Activated naive CD4-positive, alpha-beta T cell treated with anti-CD3 and anti-CD28 coated beads, Interleukin-2, amount 50 U/mL, for 16 hours (primary cell): ENCODE measurements at regions not wholly inside any gene's neighbourhood (a gene's known extent, or its start where the extent isn't known, plus 50 kb on each side); places are given as distances from the start of the nearest gene placed in this dataset.

ENCODE experiments used
- DNase-seq: peaks from one replicate; pipeline ENCODE4 v3.0.0-alpha.2; 2020

DNA sequence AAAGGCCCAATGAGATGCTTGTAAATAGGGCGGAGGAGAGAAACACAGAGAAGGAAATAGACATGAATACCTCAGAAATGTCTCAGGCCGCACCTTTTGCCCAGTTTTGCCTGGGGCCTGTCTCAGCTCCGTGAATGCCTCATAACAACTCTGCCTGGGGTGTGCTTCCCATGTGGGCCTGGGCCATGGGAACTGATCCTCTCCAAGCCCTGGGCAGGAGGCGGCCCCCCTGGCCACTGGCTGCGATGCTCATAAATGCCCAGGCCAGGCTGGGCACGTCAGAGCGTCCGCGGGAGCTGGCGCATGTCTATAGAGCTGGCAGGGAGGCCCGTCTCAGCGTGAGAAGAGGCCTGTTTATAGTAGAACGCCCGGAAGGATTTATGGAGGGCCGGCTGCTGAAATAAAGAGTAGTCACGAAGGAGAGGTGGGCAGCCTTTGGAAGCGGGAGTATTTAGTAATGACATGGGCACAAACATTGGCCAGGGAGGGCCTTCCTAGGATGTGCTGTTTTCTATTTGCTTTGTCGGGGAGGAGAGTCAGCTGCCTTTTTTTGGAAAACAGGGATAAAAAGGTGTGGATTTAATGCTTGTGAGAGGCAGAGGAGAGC, 85.9 kb upstream of the IGF1R start:
- DNase-seq, result no peak

DNA sequence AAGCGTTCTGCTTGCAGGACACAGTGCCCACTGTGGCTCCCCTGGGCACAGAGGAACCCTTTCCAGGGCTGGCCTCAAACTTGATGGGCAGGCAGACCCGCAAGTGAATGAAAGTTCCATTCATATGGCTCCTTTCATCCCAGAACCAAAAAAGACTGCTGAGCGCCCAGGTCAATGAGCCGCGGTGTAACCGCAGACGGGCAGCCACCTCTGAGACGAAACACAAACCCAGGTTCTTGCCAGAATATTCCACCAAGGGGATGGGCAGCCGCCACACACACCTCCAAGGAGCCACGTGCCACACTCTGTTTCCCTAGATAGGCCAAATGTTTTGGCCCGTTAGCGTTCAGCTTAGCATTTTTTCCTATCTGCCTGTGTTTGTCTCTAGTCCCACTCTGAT, 82.8 kb upstream of the IGF1R start:
- DNase-seq, result no peak

DNA sequence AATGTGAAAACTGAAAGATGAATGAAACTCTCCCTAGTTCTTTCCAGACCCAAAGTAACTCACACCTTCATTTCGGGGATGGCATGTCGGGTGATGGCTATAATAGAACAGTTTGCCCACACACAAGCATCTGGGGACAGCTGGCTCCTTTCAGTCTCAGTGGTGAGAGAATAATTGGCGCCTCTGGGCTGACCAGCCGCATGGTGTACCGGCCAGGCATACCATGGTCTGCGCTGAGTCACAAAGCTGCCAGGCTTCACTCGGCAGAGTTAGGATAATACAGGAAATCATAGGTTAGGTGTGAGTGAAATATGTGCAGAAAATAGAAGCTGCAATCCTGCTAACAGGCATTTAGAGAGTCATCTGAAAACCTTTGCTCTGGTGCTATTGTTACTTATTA, 80.4 kb upstream of the IGF1R start:
- DNase-seq, result no peak

DNA sequence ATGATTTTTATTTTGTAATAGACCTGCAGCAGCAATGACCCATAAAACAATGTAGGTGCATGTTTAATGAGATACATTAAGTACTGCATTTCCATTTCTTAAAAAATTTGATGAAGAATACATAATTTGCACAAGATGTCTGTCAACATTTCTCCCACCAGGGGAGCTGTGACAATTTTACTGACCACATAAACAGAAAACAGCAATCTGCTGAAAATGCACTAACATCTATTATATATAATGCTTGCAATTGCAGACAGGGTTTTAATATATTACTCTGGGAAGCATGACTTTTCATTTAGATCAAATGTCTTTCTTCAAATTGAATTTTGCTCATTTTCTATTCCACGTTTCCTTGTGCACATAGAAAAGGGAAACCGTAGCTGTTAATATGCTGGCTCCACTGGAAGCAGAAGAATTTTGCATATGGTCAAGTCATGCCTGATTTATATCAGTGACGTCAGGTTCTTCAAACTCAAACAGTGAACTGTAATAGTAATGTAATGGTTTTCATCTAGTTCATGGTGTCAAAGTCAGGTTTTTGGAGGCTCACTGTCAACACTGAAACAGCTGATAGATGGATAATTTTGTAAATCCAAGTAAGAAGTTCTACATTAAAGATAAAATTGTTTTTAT, 79.8 kb upstream of the IGF1R start:
- no peak for DNase-seq

DNA sequence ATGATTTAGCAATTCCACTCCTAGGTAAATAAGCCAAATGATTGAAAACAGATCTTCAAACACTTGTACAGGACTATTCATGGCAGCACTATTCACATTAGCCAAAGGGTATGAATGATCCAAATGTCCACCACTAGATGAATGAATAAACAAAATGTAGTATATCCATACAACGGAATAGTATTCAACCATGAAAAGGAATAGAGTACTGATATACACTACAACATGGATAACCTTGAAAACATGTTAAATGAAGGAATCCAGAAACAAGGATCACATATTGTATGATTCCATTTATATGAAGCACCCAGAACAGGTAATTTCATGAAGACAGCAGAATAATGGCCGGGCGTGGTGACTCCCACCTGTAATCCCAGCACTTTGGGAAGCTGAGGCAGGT, 78.2 kb upstream of the IGF1R start:
- no peak for DNase-seq

DNA sequence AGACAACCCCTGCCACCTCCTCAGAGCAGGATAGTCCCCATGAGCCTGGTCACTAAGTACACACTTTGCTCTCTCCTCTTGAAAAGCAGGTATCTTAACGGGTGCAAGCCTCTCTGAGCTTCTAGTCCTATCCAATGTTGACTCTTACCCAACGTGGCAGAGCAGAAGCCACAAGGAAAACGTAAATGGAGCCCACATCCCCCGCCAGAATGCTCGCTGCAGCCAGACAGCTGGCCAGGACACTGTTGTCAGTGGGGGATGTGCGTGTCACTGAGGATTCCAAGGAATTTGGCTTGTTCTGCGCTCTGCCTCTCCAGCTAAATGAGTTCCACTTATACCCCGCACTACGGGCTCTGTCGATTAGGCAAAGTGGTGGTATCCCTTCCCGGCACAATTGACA, 67.8 kb upstream of the IGF1R start:
- DNase-seq, result no peak

DNA sequence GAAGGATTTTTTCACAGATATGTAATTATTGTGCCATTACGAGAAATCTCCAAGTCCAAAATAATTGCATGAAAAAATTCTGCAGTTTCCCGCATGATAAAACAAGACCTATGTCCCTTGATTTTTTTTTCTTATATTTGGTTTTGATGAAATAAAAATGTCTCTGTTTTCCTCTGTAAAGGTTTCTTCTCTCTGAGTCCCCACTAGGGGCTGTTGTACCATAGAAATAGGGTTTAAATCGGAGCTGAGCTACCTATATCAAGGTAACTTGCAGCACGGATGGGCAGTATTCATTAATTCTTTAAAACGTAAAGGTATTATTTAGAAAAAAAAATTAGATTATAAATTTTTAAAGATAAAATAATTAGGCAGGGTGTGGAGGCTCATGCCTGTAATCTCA, 66.6 kb upstream of the IGF1R start:
- no peak for DNase-seq

DNA sequence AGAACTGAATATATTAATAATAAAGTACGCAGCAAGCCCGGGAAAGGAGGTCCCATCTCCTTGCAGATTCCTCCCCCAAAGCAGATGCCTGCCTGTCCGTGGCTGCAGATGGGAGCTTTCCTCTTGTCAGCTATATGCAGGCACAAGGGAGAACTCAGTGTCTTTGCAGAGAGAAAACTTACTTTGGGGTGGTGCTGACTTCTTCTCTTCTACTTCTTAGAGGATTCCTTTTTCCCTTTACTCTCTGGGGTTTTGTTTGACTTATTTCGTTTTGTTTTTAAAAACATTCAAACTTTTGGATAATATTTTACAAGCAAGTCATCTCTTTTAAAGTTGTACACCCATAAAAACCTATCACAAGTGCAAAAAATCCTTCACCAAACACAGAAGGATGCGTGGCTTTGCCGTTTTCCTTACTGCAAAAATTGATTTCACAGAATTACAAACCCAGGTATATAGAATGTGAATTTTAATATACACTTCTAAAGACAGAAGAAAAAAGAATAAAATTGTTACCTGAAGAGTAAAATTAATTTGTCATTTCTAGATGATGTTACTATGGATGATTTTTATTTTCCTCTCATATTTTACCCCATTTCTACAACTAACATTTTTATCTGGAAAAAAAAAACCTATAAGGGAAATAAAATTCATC, 65.3 kb upstream of the IGF1R start:
- DNase-seq, result no peak

DNA sequence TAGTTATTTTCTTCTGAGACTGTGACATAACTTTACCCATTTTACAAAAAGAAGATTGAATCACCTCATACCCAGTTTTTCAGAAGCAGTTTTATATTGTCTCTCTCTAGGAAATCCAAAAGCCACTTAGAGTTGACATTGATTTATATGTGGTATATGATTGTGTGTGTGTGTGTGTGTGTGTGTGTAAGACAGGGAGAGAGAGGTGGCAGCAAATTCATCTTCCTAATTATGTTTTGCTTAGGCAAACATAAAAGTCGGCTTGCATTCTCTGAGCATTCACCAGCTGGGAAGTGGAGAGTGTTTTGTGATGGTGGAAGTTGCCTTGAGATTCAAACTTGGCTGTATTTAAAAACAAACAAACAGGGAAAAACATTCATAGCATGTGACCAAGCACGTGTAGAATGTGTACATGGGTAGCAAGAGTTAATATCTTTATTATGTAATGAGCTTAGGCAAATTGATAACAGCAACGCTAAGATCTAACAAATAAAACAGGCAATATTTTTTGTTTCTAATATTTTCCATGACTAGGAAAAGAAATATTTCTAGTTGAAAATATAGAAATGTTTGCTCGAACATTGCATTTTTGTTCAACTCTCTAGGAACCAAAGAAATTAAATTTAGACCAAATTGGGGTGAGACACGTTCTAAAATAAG, 64.4 kb upstream of the IGF1R start:
- no peak for DNase-seq

DNA sequence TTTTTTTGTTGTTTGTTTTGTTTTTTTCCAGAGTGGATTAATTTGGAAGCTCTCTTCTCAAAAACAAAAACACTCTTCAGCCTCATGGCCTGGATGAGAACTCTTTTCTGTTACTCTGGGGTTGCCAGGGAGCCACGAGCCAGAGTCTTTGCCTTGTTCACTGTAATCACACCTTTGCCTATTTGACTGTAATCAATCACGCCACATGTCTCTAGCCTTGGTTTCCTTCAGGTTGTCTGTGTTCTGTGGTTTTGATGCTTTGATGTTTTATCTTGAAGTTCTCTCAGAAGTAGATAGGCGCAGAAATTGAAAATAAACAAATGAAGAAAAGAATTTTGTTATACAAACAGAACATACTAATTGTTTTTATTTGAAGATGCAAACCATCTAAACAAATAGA, 62.3 kb upstream of the IGF1R start:
- DNase-seq, result no peak

DNA sequence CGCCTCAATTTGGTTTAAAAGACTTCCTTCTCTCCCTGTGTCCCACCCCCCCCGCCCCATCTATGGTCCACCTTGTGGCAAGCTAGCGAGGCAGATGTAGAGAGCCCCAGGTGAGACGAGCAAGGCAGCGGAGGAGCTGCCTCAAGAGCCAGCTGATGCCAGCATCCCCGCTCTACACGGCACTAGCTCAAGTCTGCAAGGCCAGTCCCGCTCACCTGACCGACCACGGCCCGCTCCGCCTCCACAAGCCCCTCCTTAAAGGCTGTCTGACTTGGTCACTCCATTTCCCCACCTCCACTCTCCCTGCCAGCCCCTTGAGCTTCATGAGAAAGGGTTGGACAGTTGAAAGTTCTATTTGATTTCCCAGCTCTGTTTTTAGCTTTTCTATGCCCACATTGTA, 56.2 kb upstream of the IGF1R start:
- DNase-seq, result no peak

DNA sequence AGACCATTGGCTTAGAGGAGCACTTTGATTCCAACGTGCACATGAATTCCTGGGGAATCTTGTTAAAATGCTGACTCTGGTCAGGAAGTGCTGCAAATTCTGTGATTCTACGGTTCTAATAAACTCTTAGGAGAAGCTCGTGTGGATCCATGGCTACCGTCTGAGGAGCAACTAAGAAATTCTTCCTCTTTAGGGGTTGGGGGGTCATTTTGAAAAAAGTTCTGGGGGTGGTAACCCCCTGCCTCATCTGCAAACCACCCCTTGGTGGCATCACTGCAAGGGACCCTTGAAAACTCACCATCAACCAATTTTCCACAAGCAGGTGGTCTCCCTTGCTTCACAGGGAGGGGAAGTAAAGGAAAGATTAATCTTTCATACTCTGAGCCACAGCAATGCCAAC, 52.2 kb upstream of the IGF1R start:
- no peak for DNase-seq

DNA sequence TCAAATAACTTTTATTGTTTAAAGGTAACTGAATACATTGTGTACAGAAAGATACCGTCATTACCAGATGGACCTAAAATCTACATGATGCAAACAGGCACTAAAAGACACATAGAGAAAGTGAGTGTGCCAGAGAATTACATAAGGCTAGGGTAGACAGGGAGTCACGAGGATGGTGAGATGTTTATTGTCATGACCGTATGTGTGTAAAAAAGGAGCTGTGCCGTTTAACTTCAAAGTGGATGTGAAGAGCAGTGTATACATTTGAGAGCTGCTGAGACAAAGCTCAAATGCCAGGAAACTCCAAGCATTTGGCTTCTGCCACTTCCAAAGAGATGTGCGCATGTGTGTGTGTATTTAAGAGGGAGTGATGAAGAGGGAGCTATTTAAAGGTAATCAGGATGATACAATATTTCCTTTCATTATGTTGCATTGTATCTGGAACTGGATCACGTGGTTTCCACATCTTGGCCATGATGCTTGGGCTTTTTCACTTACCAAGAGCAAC, 51.4 kb upstream of the IGF1R start:
- no peak for DNase-seq

DNA sequence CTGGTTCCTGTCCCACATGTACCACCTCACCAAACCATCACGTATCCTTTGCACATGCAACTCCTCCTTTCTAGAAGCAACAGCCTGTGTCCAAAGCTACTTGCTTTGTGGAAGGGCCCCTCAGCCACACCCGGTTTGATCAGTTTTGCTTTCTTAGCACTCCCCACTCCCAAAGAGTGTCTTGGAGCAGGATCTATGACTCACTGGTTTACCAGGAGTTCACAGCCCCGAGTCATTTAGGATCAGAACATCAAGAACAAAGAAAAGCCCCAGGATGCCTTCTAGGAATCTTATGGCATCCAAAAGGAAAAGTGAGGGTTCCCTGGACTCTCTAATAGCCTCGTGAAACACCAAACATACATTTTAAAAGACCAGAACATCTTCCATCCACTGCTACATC, 50.7 kb upstream of the IGF1R start:
- no peak for DNase-seq
